ENCODE measurements at regions not wholly inside any gene's neighbourhood (a gene's known extent, or its start where the extent isn't known, plus 50 kb on each side); places are given as distances from the start of the nearest gene placed in this dataset.
"Not testable (repeated sequence)": the region's sequence is repeated elsewhere in the genome, so short reads cannot be mapped to it uniquely, and the experiment has no call there.

DNA sequence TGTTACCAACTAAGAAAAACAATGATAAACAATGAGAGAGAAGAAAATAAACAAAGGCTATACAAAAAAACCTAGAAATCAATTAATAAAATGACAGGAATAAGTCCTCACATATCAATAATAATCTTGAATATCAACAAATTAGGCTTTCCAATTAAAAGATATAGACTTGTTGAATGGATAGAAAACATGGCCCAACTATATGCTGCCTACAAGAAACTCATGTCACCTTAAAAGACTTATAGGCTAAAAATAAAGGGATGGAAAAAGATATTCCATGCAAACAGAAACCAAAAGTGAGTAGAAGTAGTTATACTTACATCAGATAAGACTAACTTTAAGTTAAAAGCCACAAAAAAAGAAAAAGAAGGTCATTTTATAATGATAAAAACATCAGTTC is 183.9 kb downstream of the MYRFL start:
- DNase-seq (ENCODE audit: low read depth) = no peak

- no peak for DNase-seq (ENCODE audit: low read depth)
These were observed 186.3 kb downstream of the MYRFL start for GRCh38 chr12:70011353-70011752.

- not testable (repeated sequence) for DNase-seq (ENCODE audit: low read depth)
These were observed 188.0 kb downstream of the MYRFL start for GRCh38 chr12:70013016-70013415.

- no peak for DNase-seq (ENCODE audit: low read depth)
These were observed 203.5 kb downstream of the MYRFL start for GRCh38 chr12:70028515-70028914.

- DNase-seq (ENCODE audit: low read depth) = no peak
These were observed 203.9 kb downstream of the MYRFL start for GRCh38 chr12:70028918-70029317.

- DNase-seq (ENCODE audit: low read depth) = no peak
These were observed 206.0 kb downstream of the MYRFL start for GRCh38 chr12:70031046-70031445.

DNA sequence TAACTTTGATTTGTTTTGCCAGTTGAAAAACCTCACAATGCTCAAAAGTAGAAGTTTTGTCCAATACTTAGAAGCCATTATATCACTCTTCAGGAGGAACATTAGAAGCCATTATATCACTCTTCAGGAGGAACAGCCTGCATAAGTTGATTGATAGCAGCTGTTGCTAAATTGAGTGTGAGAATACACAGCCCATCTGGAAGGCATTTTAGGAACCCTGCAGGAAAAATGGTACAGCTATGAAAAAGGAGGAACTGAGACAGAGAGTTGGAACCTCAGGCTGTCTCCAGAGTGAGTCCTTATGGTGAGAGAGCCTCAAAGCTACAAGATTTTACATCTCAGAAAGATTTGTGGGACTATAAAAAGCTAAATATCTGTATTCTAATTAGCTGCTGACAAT is 207.0 kb downstream of the MYRFL start:
- DNase-seq (ENCODE audit: low read depth) = no peak

GRCh38 chr12:70033310-70033709 is 208.3 kb downstream of the MYRFL start:
- no peak for DNase-seq (ENCODE audit: low read depth)

DNA sequence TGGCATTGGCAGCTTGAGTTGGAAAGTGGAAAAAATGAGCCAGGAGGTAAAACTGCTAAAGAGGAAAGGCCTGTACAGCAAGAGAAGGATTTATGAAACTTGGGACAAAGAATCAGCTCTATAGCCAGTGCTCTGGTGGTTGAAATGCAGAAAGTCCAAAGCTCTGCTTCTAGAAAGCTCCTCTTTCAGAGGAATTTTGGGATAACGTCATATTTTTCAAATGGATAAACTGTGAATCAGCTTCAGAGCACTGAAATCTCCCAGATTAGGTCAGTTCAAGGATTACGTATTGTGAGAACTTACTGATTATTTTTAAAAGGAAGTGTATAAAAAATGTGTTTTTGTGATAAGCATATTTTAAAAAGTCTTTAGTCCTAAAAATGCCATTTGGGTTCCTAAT is 203.1 kb upstream of the CNOT2 start:
- DNase-seq (ENCODE audit: low read depth) = no peak

GRCh38 chr12:70042675-70043074 is 200.6 kb upstream of the CNOT2 start:
- DNase-seq (ENCODE audit: low read depth) = no peak

GRCh38 chr12:70043490-70044138 is 199.6 kb upstream of the CNOT2 start:
- no peak for DNase-seq (ENCODE audit: low read depth)

DNA sequence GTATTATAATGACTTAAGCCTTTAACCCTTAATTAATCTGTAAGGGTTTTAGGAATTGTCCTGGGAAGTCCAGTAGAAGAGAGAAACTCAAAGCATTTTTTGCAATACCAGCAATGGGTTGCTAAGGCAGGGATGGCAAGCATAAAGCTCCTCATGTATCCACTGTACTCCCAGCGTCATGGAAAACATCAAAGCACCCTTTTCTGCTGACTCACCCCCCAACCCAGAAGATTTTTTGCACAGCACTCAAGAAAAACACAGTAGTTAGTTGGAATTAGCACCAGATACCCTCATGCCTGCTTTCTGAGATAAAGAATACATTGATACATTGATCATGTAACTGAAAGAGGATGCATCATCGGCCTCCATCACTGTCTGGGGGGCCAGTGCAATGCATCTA is 199.1 kb upstream of the CNOT2 start:
- no peak for DNase-seq (ENCODE audit: low read depth)

DNA sequence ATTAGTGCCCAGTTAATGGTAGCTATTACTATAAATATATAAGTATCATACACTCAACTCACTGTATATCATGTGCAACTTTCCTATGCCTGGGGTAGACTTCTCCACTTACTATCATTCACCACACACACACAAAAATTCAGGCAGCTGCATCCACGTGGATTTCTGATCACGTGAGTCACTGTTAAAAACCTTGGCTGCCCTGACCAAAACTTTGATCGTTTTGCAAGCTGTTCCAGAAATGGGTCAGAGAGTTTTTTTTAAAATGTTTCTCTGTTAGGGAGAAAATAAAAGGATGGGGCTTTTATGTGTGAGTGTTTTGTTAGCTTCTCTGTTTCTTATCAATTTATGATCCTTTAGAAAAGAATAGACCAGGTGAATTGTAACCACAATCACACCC is 198.2 kb upstream of the CNOT2 start:
- no peak for DNase-seq (ENCODE audit: low read depth)

GRCh38 chr12:70045514-70045913 is 197.7 kb upstream of the CNOT2 start:
- DNase-seq (ENCODE audit: low read depth) = no peak

DNA sequence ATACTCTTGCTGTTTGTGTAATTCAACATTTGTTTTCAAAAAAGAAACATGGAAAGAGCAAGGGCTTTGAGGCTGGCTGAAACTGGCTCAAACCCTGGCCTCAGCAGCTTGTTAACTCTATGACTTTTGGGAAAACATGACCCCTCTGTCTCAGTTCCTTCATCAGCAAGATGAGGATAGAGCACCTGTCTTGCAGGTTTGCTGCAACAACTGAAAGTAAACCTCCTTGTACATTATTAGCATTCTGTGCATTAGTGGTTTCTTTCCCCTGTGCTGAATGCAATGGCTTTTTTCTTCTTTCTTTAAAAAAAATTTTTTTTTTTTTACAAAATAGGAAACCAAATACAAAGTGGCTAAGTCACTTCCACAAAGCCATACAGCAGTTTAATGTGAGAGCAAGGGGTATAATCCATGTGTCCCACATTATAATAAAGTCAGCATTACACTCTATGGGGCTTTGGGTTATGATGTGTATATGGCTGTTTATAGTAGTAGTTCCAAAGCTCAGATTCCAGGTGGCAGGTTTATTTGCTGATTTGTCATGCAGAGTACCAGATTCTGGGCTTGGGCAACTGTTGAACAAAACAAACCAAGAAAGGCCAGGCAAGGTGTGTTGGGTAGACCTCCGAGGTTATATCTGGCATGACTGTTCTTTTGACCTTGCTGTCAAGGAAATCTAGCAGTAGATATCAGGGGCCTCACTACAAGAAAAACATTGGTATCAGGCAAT is 194.5 kb upstream of the CNOT2 start:
- DNase-seq (ENCODE audit: low read depth) = no peak

GRCh38 chr12:70049596-70050360 is 193.5 kb upstream of the CNOT2 start:
- no peak for DNase-seq (ENCODE audit: low read depth)

- no peak for DNase-seq (ENCODE audit: low read depth)
These were observed 190.8 kb upstream of the CNOT2 start for GRCh38 chr12:70052476-70052875.

GRCh38 chr12:70052931-70053497 is 190.2 kb upstream of the CNOT2 start:
- peak; percentile 51 for DNase-seq (ENCODE audit: low read depth)

GRCh38 chr12:70059373-70059772 is 183.9 kb upstream of the CNOT2 start:
- DNase-seq (ENCODE audit: low read depth) = no peak

- no peak for DNase-seq (ENCODE audit: low read depth)
These were observed 182.6 kb upstream of the CNOT2 start for GRCh38 chr12:70060634-70061033.

- DNase-seq (ENCODE audit: low read depth) = no peak
These were observed 174.5 kb upstream of the CNOT2 start for GRCh38 chr12:70068743-70069142.

Data from RPMI7951 (cell line).